ENCODE measurements at regions not wholly inside any gene's neighbourhood (a gene's known extent, or its start where the extent isn't known, plus 50 kb on each side); places are given as distances from the start of the nearest gene placed in this dataset.

GRCh38 chr7:19575909-19576557 is 132.8 kb downstream of the POLR1F start:
- Histone ChIP-seq H3K4me3 (no peak overlapping the region), H3K27me3 (no peaks in the 10 kb centered on the region), H3K27ac (no peak overlapping the region), H3K4me1 (ENCODE audit: insufficient read depth) (no peaks in the 10 kb centered on the region), H3K9me3 (no peaks in the 10 kb centered on the region), H3K36me3 (no peaks in the 10 kb centered on the region)
- DNase-seq, result no peak
- intact Hi-C loops (cut with DNase I), result no loop called here
- TF ChIP-seq EP300 (IDR thresholded peaks at IDR 0.05), result no peak
- TF ChIP-seq CTCF (IDR thresholded peaks at IDR 0.05), result no peak
- TF ChIP-seq POLR2A (IDR thresholded peaks at IDR 0.05), result no peak
- 51 to 75% (median 70%) methylated on average over 2 of the region's 2 CpGs for WGBS, 3 donors

- H3K27ac ChIP-seq, result no peak overlapping the region
- no peak overlapping the region for H3K4me3 ChIP-seq
- H3K36me3 ChIP-seq, result no peaks in the 10 kb centered on the region
- H3K9me3 ChIP-seq, result no peaks in the 10 kb centered on the region
- no peaks in the 10 kb centered on the region for H3K27me3 ChIP-seq
- 28 to 35% (median 34%) methylated on average over 5 of the region's 5 CpGs for WGBS, 3 donors
- DNase-seq, result no peak
- TF ChIP-seq POLR2A (IDR thresholded peaks at IDR 0.05) (no peak), EP300 (IDR thresholded peaks at IDR 0.05) (no peak), CTCF (IDR thresholded peaks at IDR 0.05) (no peak)
- H3K4me1 ChIP-seq (ENCODE audit: insufficient read depth), result no peaks in the 10 kb centered on the region
- intact Hi-C loops (cut with DNase I), result no loop called here
These were observed 134.7 kb downstream of the POLR1F start for GRCh38 chr7:19574131-19574530.

GRCh38 chr7:19572566-19572965 is 136.3 kb downstream of the POLR1F start:
- DNase-seq, result no peak
- TF ChIP-seq POLR2A (IDR thresholded peaks at IDR 0.05) (no peak), EP300 (IDR thresholded peaks at IDR 0.05) (no peak), CTCF (IDR thresholded peaks at IDR 0.05) (no peak)
- no peak overlapping the region for H3K4me3 ChIP-seq
- no peaks in the 10 kb centered on the region for H3K4me1 ChIP-seq (ENCODE audit: insufficient read depth)
- no peaks in the 10 kb centered on the region for H3K9me3 ChIP-seq
- intact Hi-C loops (cut with DNase I), result no loop called here
- no peak overlapping the region for H3K27ac ChIP-seq
- 33 to 46% (median 35%) methylated on average over 4 of the region's 4 CpGs for WGBS, 3 donors
- H3K36me3 ChIP-seq, result no peaks in the 10 kb centered on the region
- no peaks in the 10 kb centered on the region for H3K27me3 ChIP-seq

- 91 to 96% (median 92%) methylated on average over 4 of the region's 4 CpGs for WGBS, 3 donors
- Histone ChIP-seq H3K36me3 (no peaks in the 10 kb centered on the region), H3K27me3 (no peaks in the 10 kb centered on the region), H3K27ac (no peak overlapping the region), H3K9me3 (no peaks in the 10 kb centered on the region), H3K4me3 (no peak overlapping the region), H3K4me1 (ENCODE audit: insufficient read depth) (no peaks in the 10 kb centered on the region)
- no peak for TF ChIP-seq POLR2A (IDR thresholded peaks at IDR 0.05)
- no peak for TF ChIP-seq CTCF (IDR thresholded peaks at IDR 0.05)
- no peak for TF ChIP-seq EP300 (IDR thresholded peaks at IDR 0.05)
- DNase-seq, result no peak
- intact Hi-C loops (cut with DNase I), result no loop called here
These were observed 141.8 kb downstream of the POLR1F start for GRCh38 chr7:19567011-19567410.
